Panc1 (cell line): ENCODE measurements at regions not wholly inside any gene's neighbourhood (a gene's known extent, or its start where the extent isn't known, plus 50 kb on each side); places are given as distances from the start of the nearest gene placed in this dataset.

Experiments
- POLR2AphosphoS5 ChIP-seq: IDR thresholded peaks from 2 replicates; pipeline ENCODE4 v1.6.1; 2012; ENCODE audit warnings: mild to moderate bottlenecking, low read depth, low read length, moderate library complexity
- REST ChIP-seq, 2 experiments: IDR thresholded peaks; 2 replicates each; pipeline ENCODE4 v1.6.1; 2011 to 2012; ENCODE audit warnings: low read depth in 2 of 2, control low read depth in 1 of 2, low read length in 1 of 2, mild to moderate bottlenecking in 1 of 2, moderate library complexity in 1 of 2; ENCODE audit not compliant: insufficient read depth in 1 of 2
- SIN3A ChIP-seq: IDR thresholded peaks from 2 replicates; pipeline ENCODE4 v1.6.1; 2012; ENCODE audit warnings: low read depth, mild to moderate bottlenecking, low read length, moderate library complexity, borderline replicate concordance; ENCODE audit not compliant: insufficient read depth
- TCF7L2 ChIP-seq: IDR thresholded peaks from 2 replicates; pipeline ENCODE4 v1.6.1; 2011; ENCODE audit warnings: mild to moderate bottlenecking, low read depth, low read length, inconsistent platforms
- TF ChIP-seq, protein P1 (sequence below): fragments of 450-650 bp; IDR thresholded peaks from 2 replicates; pipeline ENCODE4 v1.5.1; 2017; ENCODE audit warnings: mild to moderate bottlenecking

DNA sequence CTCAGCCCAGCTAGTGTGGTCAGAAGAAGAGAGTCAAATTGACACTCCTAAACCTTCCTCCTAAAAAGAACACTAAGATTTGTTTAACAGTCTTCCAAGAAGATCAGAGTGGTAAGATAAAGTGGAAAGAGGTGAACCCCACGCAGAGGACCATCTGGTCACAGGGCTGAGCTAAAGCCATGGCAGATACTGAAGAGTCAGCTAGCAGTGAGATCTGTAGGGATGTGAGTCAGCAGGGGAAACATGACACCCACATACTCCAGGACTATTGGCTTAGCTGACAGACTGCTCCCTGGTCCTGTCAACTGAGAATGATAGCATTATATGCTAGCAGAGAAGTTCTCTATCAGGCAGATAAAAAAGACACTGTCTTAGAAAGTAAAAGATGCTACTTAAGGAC lies 269.4 kb upstream of the ALG10 start:
- TF ChIP-seq, protein P1, sequence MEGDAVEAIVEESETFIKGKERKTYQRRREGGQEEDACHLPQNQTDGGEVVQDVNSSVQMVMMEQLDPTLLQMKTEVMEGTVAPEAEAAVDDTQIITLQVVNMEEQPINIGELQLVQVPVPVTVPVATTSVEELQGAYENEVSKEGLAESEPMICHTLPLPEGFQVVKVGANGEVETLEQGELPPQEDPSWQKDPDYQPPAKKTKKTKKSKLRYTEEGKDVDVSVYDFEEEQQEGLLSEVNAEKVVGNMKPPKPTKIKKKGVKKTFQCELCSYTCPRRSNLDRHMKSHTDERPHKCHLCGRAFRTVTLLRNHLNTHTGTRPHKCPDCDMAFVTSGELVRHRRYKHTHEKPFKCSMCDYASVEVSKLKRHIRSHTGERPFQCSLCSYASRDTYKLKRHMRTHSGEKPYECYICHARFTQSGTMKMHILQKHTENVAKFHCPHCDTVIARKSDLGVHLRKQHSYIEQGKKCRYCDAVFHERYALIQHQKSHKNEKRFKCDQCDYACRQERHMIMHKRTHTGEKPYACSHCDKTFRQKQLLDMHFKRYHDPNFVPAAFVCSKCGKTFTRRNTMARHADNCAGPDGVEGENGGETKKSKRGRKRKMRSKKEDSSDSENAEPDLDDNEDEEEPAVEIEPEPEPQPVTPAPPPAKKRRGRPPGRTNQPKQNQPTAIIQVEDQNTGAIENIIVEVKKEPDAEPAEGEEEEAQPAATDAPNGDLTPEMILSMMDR: no peak
- no peak for TF ChIP-seq REST (IDR thresholded peaks at IDR 0.05; ENCODE audit: insufficient read depth in 1 of 2, low read depth in 2 of 2, low read length in 1 of 2)
- TF ChIP-seq SIN3A: no peak
- TF ChIP-seq POLR2AphosphoS5: no peak
- TF ChIP-seq TCF7L2: no peak
